ENCODE measurements at regions not wholly inside any gene's neighbourhood (a gene's known extent, or its start where the extent isn't known, plus 50 kb on each side); places are given as distances from the start of the nearest gene placed in this dataset.
"Not testable (repeated sequence)": the region's sequence is repeated elsewhere in the genome, so short reads cannot be mapped to it uniquely, and the experiment has no call there.

DNA sequence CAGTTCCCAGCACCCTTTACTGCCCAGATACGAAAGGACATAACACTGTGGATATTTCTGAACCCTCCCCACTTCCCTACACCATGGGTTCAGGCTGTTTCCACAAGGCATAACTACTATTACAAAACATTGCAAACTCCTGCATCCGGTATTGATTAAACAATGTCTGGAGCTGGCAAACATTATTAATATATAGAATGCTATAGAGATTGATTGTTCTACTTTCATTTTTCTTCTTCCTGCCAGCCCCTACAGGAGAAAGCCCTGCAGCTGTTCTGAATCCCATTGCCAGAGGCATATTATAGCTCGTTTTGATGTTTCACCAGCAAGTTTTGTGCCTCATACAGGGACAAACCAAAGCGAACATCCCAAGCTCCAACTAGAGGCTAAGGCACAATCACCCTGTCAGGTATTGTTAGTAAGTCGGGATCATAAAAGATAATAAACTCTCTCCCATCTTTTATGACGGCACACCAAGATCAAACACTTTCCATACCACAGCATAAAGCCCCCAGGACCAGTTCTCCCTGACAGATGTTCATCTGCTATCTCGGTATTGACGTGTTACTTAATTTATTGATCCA is 331.1 kb upstream of the NT5E start:
- DNase-seq (no peak), ATAC-seq (no peak)
- intact Hi-C loops (cut with DNase I, micrococcal nuclease), result no loop called here

- no peak for ATAC-seq
- DNase-seq, result no peak
- intact Hi-C loops (cut with DNase I, micrococcal nuclease), result no loop called here
Measured at GRCh38 chr6:85118233-85118632, 331.6 kb upstream of the NT5E start.

DNA sequence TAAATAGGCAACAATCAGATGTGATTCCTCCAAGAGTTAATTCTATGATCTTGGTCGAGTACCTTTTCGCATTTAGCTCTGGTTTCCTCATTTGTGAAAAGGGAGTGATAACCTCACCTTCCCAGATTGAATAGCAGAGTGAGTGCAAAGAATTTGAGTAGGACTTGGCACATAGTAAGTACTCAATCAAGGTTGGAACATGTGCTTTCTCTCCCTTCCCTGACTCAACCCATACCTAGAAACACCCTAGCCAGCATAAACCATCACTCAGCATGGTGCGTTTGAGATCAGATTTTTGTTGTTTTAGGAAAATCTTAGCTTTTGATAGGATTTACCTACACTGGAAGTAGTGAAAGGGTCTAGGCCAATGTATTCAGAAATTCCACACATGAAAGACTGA is 333.4 kb upstream of the NT5E start:
- ATAC-seq (no peak), DNase-seq (no peak)
- intact Hi-C loops (cut with DNase I, micrococcal nuclease), result no loop called here

DNA sequence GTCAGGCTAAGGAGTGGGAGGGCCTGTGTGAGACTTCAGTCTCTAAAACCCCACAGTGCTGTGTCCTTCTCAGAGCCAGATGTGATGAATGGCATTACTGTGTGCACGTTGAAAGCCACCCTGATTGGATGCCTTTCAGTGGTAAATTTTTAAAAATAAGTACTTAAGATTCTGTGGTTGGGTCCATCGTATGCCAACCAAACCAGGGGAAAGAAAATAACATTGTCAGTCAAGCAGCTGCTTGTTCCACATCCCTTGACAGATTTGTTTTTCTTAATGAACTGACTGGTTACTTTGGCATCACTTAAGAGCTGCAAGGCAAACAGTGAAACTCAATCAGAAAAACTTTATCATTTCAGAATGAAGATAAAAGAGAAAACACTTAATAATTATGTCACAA is 334.0 kb upstream of the NT5E start:
- intact Hi-C loops (cut with DNase I, micrococcal nuclease), result no loop called here
- DNase-seq (no peak), ATAC-seq (no peak)

- no peak for DNase-seq
- ATAC-seq, result no peak
- intact Hi-C loops (cut with DNase I, micrococcal nuclease), result no loop called here
Measured at GRCh38 chr6:85115376-85115775, 334.5 kb upstream of the NT5E start.

- intact Hi-C loops (cut with DNase I, micrococcal nuclease), result no loop called here
- no peak for ATAC-seq
- DNase-seq, result no peak
Measured at GRCh38 chr6:85114581-85114935, 335.3 kb upstream of the NT5E start.

GRCh38 chr6:85113934-85114580 is 335.8 kb upstream of the NT5E start:
- intact Hi-C loops (cut with DNase I, micrococcal nuclease), result no loop called here
- ATAC-seq, result no peak
- no peak for DNase-seq

- intact Hi-C loops (cut with DNase I, micrococcal nuclease), result no loop called here
- ATAC-seq (no peak), DNase-seq (no peak)
Measured at GRCh38 chr6:85112540-85112939, 337.3 kb upstream of the NT5E start.

- intact Hi-C loops (cut with DNase I, micrococcal nuclease), result no loop called here
- ATAC-seq, result no peak
- no peak for DNase-seq
Measured at GRCh38 chr6:85111481-85112011, 338.3 kb upstream of the NT5E start.

- DNase-seq (no peak), ATAC-seq (no peak)
- intact Hi-C loops (cut with DNase I, micrococcal nuclease), result no loop called here
Measured at GRCh38 chr6:85110943-85111342, 338.9 kb upstream of the NT5E start.

GRCh38 chr6:85107701-85108100 is 342.2 kb upstream of the NT5E start:
- no peak for DNase-seq
- ATAC-seq, result no peak
- intact Hi-C loops (cut with DNase I, micrococcal nuclease), result no loop called here

- no peak for ATAC-seq
- intact Hi-C loops (cut with DNase I, micrococcal nuclease), result no loop called here
- no peak for DNase-seq
Measured at GRCh38 chr6:85096976-85097375, 332.6 kb upstream of the TBX18 start.

DNA sequence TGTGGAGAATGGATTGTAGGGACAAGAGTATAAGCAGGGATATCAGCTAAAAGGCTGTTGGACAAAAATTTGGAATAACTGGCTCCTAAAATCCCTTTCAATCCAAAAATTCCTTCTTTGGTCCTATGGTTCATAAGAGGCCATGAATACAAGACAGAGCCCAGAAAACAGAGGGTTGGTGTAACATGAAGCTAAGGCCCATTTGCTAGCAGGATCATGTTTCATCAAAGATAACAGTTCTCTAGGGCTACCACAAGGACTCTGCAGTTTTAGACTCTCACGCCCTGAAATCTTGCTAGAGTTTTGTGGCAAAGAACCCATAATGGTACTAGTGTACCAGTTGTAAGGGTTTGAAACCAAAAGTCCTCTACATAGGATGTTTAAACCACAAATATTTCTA is 327.8 kb upstream of the TBX18 start:
- DNase-seq (no peak), ATAC-seq (no peak)
- intact Hi-C loops (cut with DNase I, micrococcal nuclease), result no loop called here

DNA sequence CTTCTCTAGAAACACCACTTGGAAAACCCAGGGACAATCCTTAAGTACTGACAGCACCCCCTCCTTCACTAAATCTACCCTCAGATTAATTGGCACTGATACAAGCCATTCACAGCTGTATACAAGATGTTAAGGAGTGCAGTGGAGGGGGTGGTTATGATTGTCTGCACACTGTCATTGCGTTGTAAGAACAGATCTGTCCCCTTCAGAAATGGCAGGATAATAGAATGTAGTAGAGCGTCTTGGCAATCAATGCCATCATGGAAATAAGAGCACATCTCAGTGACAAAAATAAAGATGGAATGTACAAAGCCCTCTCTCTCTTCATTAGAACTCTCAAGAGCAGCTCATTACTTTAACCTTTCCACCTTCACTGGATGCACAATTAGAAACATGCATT is 324.9 kb upstream of the TBX18 start:
- ATAC-seq, result no peak
- intact Hi-C loops (cut with DNase I, micrococcal nuclease), result no loop called here
- DNase-seq, result no peak

DNA sequence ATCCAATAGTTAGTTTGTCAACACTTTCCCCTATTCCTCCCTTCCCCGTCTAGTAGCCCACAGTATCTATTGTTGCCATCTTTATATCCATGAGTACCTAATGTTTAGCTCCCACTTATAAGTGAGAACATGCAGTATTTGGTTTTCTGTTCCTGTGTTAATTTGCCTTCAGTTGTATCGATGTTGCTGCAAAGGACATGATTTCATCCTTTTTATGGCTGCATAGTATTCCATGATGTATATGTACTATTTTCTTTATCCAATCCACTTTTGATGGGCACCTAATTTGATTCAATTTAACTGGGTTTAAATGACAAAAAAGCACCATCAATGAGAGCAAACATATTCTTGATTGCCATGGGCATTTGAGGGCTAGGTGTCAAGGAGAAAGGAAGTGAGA is 321.5 kb upstream of the TBX18 start:
- ATAC-seq, result no peak

DNA sequence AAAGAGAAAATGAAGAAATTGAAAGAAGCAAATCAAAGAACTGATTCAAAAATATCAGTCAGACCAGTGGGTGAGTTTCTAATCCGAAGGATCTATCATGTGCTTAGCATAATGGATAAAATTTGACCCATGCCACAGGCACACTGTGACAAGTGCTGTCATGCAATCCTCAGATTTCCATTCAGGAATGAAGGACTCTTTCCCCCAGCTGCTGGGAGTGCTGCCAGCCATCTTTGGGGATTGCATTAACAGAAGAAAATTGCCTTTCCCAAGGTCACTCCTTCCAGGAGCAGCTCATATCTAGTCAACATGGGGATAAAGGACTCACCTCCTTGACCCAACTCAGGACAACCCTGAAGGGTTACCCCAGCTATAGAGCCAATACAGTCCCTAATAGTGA is 316.7 kb upstream of the TBX18 start:
- no peak for DNase-seq
- intact Hi-C loops (cut with DNase I, micrococcal nuclease), result no loop called here

More for the DNA sequence above, 321.5 kb upstream of the TBX18 start:
- intact Hi-C loops (cut with DNase I, micrococcal nuclease), result no loop called here
- DNase-seq, result no peak

DNA sequence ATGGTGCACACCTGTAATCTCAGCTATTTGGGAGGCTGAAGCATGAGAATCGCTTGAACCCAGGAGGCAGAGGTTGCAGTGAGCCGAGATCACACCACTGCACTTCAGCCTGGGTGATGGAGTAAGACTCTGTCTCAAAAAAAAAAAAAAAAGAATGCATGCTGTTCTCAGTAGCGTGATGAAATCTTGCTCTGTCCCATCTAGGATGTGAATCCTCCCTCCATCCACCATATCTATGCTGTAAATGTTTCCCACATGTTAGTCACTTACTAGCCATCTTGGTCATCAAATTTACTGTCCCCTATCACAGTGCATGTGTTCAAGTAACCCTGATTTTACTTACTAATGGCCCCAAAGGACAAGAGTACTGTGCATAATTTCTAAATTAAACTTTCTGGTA is 315.4 kb upstream of the TBX18 start:
- intact Hi-C loops (cut with DNase I, micrococcal nuclease), result no loop called here
- DNase-seq, result no peak
- ATAC-seq, result no peak

More for the DNA sequence above, 316.7 kb upstream of the TBX18 start:
- ATAC-seq, result no peak

DNA sequence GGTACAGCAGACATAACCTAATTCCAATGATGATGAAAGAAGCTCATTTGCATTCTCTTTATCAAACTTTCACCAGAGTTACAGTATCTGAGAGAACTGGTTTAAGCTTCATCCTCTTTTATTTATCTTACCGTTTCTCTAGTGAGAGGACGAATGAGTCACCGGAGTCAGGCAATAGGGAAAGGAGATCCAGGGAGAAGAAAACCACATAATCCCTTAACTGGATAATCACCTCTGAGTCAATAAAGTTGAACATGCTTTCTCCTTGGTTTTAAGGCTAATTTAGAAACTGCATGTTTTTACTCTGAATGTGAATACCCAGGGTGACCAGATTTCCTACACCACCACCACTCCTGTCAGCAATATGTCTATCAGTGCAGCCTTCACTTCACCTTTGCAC is 313.7 kb upstream of the TBX18 start:
- intact Hi-C loops (cut with DNase I, micrococcal nuclease), result no loop called here
- ATAC-seq, result no peak
- DNase-seq, result no peak

DNA sequence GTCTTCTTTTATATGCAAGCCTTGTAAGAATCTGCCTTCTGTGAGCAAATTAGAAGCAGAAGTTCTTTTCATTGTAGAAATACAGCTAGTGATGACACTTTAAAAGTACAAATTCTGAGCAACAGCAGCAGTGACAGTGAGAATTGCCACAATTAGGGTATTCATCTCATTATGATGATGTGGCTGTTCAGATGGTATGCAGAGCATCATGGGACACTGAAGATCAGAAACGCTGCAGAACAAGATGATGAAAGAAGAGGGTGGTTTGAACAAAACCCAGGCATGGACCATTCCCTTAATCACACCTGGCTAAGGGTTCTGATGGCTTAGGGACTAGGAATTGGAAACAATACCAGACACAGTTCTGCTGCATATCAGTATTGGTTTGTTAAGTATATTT is 312.7 kb upstream of the TBX18 start:
- no peak for DNase-seq
- intact Hi-C loops (cut with DNase I, micrococcal nuclease), result no loop called here
- no peak for ATAC-seq

- DNase-seq; intact Hi-C loops (cut with DNase I, micrococcal nuclease); ATAC-seq: not testable (repeated sequence)
Measured at GRCh38 chr6:85071845-85072244, 307.4 kb upstream of the TBX18 start.

DNA sequence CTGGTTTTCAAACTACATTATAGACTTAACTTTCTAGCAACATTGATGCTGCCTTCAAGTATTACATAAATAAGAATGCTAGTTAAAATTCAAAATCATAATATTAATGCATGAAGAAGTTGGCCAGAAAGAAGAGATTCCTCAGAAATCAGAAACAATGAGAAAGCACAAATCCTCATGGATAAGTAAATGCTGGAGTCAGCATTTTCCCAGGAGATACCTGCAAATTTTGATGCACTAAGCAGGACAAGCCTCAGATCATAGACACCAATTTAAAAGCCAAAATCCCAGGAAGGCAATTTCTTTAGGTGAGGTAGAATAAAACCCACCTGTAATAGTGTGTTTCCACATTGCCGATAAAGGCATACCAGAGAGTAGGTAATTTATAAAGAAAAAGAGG is 305.2 kb upstream of the TBX18 start:
- ATAC-seq, result no peak
- intact Hi-C loops (cut with DNase I, micrococcal nuclease), result no loop called here
- no peak for DNase-seq

Measured in left colon (tissue), 2 donors.